ENCODE measurements at regions not wholly inside any gene's neighbourhood (a gene's known extent, or its start where the extent isn't known, plus 50 kb on each side); places are given as distances from the start of the nearest gene placed in this dataset.
"Not testable (repeated sequence)": the region's sequence is repeated elsewhere in the genome, so short reads cannot be mapped to it uniquely, and the experiment has no call there.

DNA sequence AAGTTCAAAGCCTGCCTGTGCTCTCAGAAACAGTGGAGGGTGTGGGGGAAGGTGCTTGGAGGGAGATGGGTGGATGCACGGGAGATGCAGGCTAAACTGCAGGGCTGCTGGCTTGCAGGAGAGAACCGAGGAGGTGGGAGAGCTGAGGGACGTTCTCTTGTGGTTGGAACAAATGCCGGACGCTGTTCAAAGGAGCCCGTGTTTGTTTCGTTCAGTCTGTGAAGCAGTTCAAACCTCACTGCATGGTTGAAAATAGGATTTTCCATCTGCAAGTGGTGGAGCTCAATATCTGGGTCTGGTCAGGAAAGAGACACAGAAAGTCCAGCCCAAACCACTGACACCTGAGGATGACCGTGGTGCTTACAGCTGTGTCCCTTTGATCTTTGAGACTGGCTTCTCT, 1241.8 kb downstream of the TMEM121 start:
- TF ChIP-seq, protein P1, sequence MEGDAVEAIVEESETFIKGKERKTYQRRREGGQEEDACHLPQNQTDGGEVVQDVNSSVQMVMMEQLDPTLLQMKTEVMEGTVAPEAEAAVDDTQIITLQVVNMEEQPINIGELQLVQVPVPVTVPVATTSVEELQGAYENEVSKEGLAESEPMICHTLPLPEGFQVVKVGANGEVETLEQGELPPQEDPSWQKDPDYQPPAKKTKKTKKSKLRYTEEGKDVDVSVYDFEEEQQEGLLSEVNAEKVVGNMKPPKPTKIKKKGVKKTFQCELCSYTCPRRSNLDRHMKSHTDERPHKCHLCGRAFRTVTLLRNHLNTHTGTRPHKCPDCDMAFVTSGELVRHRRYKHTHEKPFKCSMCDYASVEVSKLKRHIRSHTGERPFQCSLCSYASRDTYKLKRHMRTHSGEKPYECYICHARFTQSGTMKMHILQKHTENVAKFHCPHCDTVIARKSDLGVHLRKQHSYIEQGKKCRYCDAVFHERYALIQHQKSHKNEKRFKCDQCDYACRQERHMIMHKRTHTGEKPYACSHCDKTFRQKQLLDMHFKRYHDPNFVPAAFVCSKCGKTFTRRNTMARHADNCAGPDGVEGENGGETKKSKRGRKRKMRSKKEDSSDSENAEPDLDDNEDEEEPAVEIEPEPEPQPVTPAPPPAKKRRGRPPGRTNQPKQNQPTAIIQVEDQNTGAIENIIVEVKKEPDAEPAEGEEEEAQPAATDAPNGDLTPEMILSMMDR (IDR thresholded peaks at IDR 0.05): not testable (repeated sequence)
- TF ChIP-seq POLR2A (IDR thresholded peaks at IDR 0.05): not testable (repeated sequence)
